CD14-positive monocyte (primary cell): ENCODE measurements at regions not wholly inside any gene's neighbourhood (a gene's known extent, or its start where the extent isn't known, plus 50 kb on each side); places are given as distances from the start of the nearest gene placed in this dataset.

ENCODE experiments used
- DNase-seq, 3 donors: peaks; one replicate each; pipeline ENCODE4 v3.0.0-alpha.2; 2011 to 2022
- H2AFZ ChIP-seq: 2 replicates; pipeline ENCODE4 v1.6.0; 2012; ENCODE audit warnings: mild to moderate bottlenecking, low read depth, low read length, inconsistent platforms; ENCODE audit not compliant: insufficient read depth, poor library complexity, severe bottlenecking
- H3K27ac ChIP-seq, 2 donors: 1 replicate in 1 of 2; 2 replicates in 1 of 2; pipeline ENCODE4 v1.5.1; 2012 to 2013; ENCODE audit warnings: low read length in 2 of 2, control low read depth in 1 of 2, inconsistent platforms in 1 of 2, low read depth in 1 of 2, mild to moderate bottlenecking in 1 of 2
- H3K27me3 ChIP-seq, 2 donors: one replicate each; pipeline versions ENCODE4 v1.6.0 to v1.6.1; 2011 to 2013; ENCODE audit warnings: low read length in 2 of 2; ENCODE audit not compliant: control insufficient read depth in 2 of 2, insufficient read depth in 2 of 2
- H3K36me3 ChIP-seq, 2 donors: replicated peaks in 1 of 2; 1 replicate in 1 of 2; 2 replicates in 1 of 2; pipeline versions ENCODE4 v1.5.1 to v1.6.1; 2012 to 2013; ENCODE audit warnings: low read length in 2 of 2, control low read depth in 1 of 2, inconsistent platforms in 1 of 2, mild to moderate bottlenecking in 1 of 2; ENCODE audit not compliant: insufficient read depth in 2 of 2, control insufficient read depth in 1 of 2
- H3K4me1 ChIP-seq, 2 donors: 1 replicate in 1 of 2; 2 replicates in 1 of 2; pipeline versions ENCODE4 v1.5.1 to v1.6.1; 2012 to 2013; ENCODE audit warnings: low read length in 2 of 2, control low read depth in 1 of 2, inconsistent platforms in 1 of 2, mild to moderate bottlenecking in 1 of 2, moderate library complexity in 1 of 2; ENCODE audit not compliant: insufficient read depth in 2 of 2, control insufficient read depth in 1 of 2
- H3K4me2 ChIP-seq: replicated peaks from 2 replicates; pipeline ENCODE3; 2012; ENCODE audit warnings: low read length, moderate library complexity, mild to moderate bottlenecking; ENCODE audit not compliant: poor library complexity, severe bottlenecking; ENCODE audit errors: extremely low read depth
- H3K4me3 ChIP-seq, 3 experiments: fragments of 200-600 bp in 1 of 3; sonication (generic) in 1 of 3; replicated peaks in 1 of 3; 1 replicate in 2 of 3; 2 replicates in 1 of 3; pipeline ENCODE4 v1.5.1; 2011 to 2013; ENCODE audit warnings: low read length in 3 of 3, mild to moderate bottlenecking in 3 of 3, control low read depth in 2 of 3, low read depth in 2 of 3, inconsistent platforms in 1 of 3, moderate library complexity in 1 of 3
- H3K79me2 ChIP-seq: 2 replicates; pipeline ENCODE4 v1.6.0; 2012; ENCODE audit warnings: mild to moderate bottlenecking, control low read depth, inconsistent platforms, low read length, moderate library complexity; ENCODE audit not compliant: insufficient read depth
- H3K9ac ChIP-seq: 2 replicates; pipeline ENCODE4 v1.6.0; 2017; ENCODE audit warnings: low read length, mild to moderate bottlenecking; ENCODE audit not compliant: insufficient read depth, poor library complexity, severe bottlenecking
- H3K9me3 ChIP-seq, 2 donors: replicated peaks in 1 of 2; 1 replicate in 1 of 2; 2 replicates in 1 of 2; pipeline versions ENCODE4 v1.5.1 to v1.6.1; 2012 to 2013; ENCODE audit warnings: low read length in 2 of 2, control low read depth in 1 of 2; ENCODE audit not compliant: control insufficient read depth in 1 of 2, insufficient read depth in 1 of 2
- H4K20me1 ChIP-seq: 2 replicates; pipeline ENCODE4 v1.6.0; 2012; ENCODE audit warnings: mild to moderate bottlenecking, low read length, control low read depth, moderate library complexity; ENCODE audit not compliant: insufficient read depth
- H3K27ac Mint-ChIP-seq, 7 donors: one replicate each; pipeline ENCODE4 v1.8.0; 2020; ENCODE audit warnings: mild to moderate bottlenecking in 7 of 7, mixed read lengths in 7 of 7, moderate library complexity in 6 of 7, inconsistent platforms in 2 of 7
- H3K27me3 Mint-ChIP-seq, 3 donors: one replicate each; pipeline ENCODE4 v1.8.0; 2021 to 2022; ENCODE audit warnings: low read depth in 3 of 3, mild to moderate bottlenecking in 3 of 3, mixed read lengths in 3 of 3, moderate library complexity in 3 of 3, inconsistent platforms in 1 of 3
- H3K36me3 Mint-ChIP-seq, 2 donors: one replicate each; pipeline ENCODE4 v1.8.0; 2020; ENCODE audit warnings: mixed read lengths in 2 of 2, inconsistent platforms in 1 of 2, mild to moderate bottlenecking in 1 of 2
- H3K4me1 Mint-ChIP-seq: one replicate; pipeline ENCODE4 v1.8.0; 2020; ENCODE audit warnings: mild to moderate bottlenecking, mixed read lengths
- H3K4me3 Mint-ChIP-seq, 2 donors: one replicate each; pipeline ENCODE4 v1.8.0; 2020; ENCODE audit warnings: mild to moderate bottlenecking in 2 of 2, mixed read lengths in 2 of 2, moderate library complexity in 1 of 2
- H3K9me3 Mint-ChIP-seq, 7 donors: one replicate each; pipeline ENCODE4 v1.8.0; 2020 to 2022; ENCODE audit warnings: mixed read lengths in 7 of 7, mild to moderate bottlenecking in 6 of 7, moderate library complexity in 6 of 7, inconsistent platforms in 2 of 7
- WGBS: methylation state at CpG from one replicate; pipeline ENCODE4 v1.1.5; 2013; ENCODE audit warnings: missing lambda C conversion rate; ENCODE audit not compliant: insufficient coverage; 5-methylcytosine and 5-hydroxymethylcytosine counted together
- intact Hi-C, 2 donors: fragments of 100-400 bp; cut with micrococcal nuclease; formaldehyde crosslinking; loops; one replicate each; pipeline versions ENCODE4 v1.15.0 to v1.15.1; 2023
- TF ChIP-seq, protein P1 (sequence below): fragments of 200-600 bp; IDR thresholded peaks from one replicate; pipeline ENCODE4 v1.8.0; 2022; ENCODE audit warnings: antibody characterized with exemption, mild to moderate bottlenecking

DNA sequence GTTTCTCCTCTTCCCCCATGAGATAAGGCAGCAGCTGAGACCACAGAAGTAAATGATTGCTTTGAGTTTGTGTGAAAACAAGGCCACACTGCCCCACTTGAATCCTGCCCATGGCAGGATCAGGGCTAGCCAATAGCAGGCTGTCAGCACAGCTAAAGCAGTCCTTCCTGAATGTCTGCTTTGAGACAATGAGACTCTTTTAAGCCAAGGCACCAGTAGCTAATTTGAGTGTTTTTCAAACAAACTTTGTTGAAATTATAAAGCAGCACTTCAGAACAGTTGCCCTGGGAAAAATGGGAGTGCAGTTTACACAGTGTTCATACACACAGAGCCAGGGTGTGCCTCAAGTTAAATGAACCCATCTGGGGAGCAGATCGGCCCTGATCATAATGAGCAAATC, 103.5 kb upstream of the OR5AK2 start:
- Histone ChIP-seq H3K4me3 (no peak overlapping the region), H3K79me2 (no peaks in the 10 kb centered on the region), H3K36me3 (no peaks in the 10 kb centered on the region), H3K9me3 (no peaks in the 10 kb centered on the region), H3K4me2 (no peak overlapping the region), H3K27me3 (no peaks in the 10 kb centered on the region), H3K4me1 (no peaks in the 10 kb centered on the region), H3K9ac (no peak overlapping the region), H2AFZ (no peak overlapping the region), H4K20me1 (no peaks in the 10 kb centered on the region), H3K27ac (no peak overlapping the region)
- Mint-ChIP-seq H3K9me3 (no peaks in the 10 kb centered on the region), H3K27ac (no peak overlapping the region), H3K4me3 (no peak overlapping the region), H3K4me1 (no peaks in the 10 kb centered on the region), H3K27me3 (peaks cover 0 to 4% (median 2%) of the 10 kb centered on the region in 3 donors), H3K36me3 (no peaks in the 10 kb centered on the region)
- no CpG with 5 or more reads among the region's 1 CpG for WGBS
- TF ChIP-seq, protein P1, sequence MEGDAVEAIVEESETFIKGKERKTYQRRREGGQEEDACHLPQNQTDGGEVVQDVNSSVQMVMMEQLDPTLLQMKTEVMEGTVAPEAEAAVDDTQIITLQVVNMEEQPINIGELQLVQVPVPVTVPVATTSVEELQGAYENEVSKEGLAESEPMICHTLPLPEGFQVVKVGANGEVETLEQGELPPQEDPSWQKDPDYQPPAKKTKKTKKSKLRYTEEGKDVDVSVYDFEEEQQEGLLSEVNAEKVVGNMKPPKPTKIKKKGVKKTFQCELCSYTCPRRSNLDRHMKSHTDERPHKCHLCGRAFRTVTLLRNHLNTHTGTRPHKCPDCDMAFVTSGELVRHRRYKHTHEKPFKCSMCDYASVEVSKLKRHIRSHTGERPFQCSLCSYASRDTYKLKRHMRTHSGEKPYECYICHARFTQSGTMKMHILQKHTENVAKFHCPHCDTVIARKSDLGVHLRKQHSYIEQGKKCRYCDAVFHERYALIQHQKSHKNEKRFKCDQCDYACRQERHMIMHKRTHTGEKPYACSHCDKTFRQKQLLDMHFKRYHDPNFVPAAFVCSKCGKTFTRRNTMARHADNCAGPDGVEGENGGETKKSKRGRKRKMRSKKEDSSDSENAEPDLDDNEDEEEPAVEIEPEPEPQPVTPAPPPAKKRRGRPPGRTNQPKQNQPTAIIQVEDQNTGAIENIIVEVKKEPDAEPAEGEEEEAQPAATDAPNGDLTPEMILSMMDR, result no peak
- no peak for DNase-seq
- intact Hi-C loops, result no loop called here

DNA sequence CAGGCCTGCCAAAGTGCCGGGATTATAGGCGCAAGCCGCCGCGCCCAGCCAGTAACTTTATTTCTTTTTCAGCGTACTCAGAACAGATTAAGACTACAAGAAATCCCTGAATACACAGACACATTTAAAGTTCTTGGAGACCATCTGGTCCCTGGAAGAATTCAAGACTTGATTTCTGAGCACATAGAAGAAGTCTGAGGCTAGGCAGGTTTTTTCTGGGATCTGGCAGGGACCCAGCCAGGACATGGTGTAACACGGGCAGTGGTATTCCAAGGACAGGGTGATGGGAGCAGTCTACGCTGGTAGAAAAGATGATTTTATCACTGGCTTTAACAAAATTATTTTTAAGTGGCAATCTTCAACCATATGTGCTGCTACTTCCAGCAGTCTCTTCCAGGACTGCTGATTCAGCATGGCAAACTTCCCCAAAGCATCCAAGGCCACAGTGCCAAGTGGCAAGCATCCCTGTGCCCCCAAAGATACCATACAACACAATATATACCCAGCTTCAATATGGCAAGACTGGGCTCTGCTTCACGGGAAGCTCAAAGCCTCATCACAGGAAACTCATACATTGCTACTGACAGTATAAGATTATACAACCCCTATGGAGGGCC, 105.2 kb upstream of the OR5AK2 start:
- Histone ChIP-seq H2AFZ (no peak overlapping the region), H3K4me3 (no peak overlapping the region), H3K36me3 (no peaks in the 10 kb centered on the region), H3K79me2 (no peaks in the 10 kb centered on the region), H4K20me1 (no peaks in the 10 kb centered on the region), H3K4me1 (no peaks in the 10 kb centered on the region), H3K4me2 (no peak overlapping the region), H3K27me3 (no peaks in the 10 kb centered on the region), H3K27ac (no peak overlapping the region), H3K9ac (no peak overlapping the region), H3K9me3 (no peaks in the 10 kb centered on the region)
- Mint-ChIP-seq H3K36me3 (no peaks in the 10 kb centered on the region), H3K4me3 (no peak overlapping the region), H3K27ac (no peak overlapping the region), H3K9me3 (no peaks in the 10 kb centered on the region), H3K4me1 (no peaks in the 10 kb centered on the region), H3K27me3 (peaks cover 0 to 4% (median 2%) of the 10 kb centered on the region in 3 donors)
- DNase-seq, result no peak
- TF ChIP-seq, protein P1, result no peak
- intact Hi-C loops, result no loop called here
- 100% methylated on average over 1 of the region's 9 CpGs for WGBS
